ENCODE measurements at regions not wholly inside any gene's neighbourhood (a gene's known extent, or its start where the extent isn't known, plus 50 kb on each side); places are given as distances from the start of the nearest gene placed in this dataset.

DNA sequence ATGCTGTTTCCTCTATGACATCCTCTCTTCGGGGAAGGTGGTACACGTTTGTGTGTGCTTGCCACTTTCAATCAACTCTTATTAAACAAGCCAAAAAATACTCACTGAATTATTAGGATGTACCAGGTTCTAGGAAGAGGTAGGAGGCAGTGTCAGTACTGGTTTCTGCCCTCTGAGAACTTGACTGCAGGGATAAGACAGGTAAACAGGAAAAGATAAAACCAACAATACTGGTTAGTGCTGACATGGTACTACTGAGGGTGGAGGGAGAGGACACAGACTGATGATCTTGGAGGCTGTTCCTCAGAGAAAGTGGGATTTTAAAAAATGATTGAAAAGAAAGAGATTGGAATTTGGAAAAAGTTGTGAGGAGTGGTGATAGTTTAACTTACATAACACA is 295.2 kb upstream of the PWP1 start:
- Histone ChIP-seq H3K9me3 (no peaks in the 10 kb centered on the region), H3K27ac (ENCODE audit: low read length) (no peak overlapping the region), H3K27me3 (replicated peaks in 1 of 2; ENCODE audit: control insufficient read depth in 2 of 2, extremely low read depth in 1 of 2, insufficient read depth in 2 of 2, low read length in 1 of 2) (no peaks in the 10 kb centered on the region), H3K4me1 (ENCODE audit: control insufficient read depth in 1 of 2, extremely low read depth in 1 of 2, insufficient read depth in 2 of 2, low read length in 2 of 2) (peaks cover 36 to 43% of the 10 kb centered on the region in 2 experiments), H3K4me3 (ENCODE audit: control insufficient read depth in 1 of 2, extremely low read depth in 1 of 2, low read length in 1 of 2) (no peak overlapping the region), H3K36me3 (ENCODE audit: control insufficient read depth in 2 of 2, extremely low read depth in 1 of 2, insufficient read depth in 1 of 2, low read length in 1 of 2) (no peaks in the 10 kb centered on the region)
- CTCF ChIA-PET = no interaction called here
- POLR2A ChIA-PET = interaction anchor here in 1 of 2 donors (0.7 kb wide), 1 partner anchor 218 kb away, joined by 7 read pairs; no protein-coding TSS in a partner anchor
- Mint-ChIP-seq H3K4me1 (peaks cover 77 to 82% (median 80%) of the 10 kb centered on the region in 3 donors), H3K4me3 (peak overlapping the region in 2 of 3 donors; percentile 14 to 29), H3K9me3 (no peaks in the 10 kb centered on the region), H3K27me3 (no peaks in the 10 kb centered on the region), H3K27ac (peak overlapping the region; percentile 56 to 67), H3K36me3 (no peaks in the 10 kb centered on the region)
- no CpG with 5 or more reads among the region's 2 CpGs for WGBS (ENCODE audit: insufficient coverage)
- ATAC-seq (replicated peaks in 1 of 4) = peak in 1 of 4 experiments; percentile 54
- DNase-seq = no peak

DNA sequence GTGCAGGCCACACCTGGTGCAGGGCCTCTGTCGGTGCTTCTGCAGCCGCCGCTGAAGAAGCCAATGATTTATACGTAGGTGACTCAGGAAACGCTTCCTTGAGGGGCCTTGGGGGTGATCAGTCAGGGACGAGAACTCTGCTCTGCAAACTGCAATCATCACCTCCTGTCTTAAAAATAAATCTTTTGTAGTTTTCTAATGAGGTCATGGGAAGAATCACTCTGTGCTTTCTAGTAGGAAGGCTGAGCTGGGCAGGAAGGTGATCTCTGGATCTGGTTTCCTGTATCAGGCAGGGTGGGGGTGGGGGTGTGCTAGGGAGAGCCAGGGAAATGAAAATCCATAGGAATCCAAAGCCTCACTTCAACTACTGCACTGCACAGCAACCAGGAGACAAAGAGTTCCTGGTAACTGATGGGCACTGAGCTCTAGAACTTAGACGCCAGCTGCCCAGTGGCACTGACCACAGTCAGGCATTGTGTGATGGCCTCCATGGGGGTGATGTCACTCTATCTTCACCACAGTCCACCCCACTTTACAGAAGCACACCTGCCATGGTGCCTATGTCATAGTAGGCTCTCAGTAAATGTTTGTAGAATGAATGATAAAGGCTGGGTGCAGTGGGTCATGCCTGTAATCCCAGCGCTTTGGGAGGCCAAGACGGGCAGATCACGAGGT is 292.4 kb upstream of the PWP1 start:
- H3K36me3 Mint-ChIP-seq = no peaks in the 10 kb centered on the region
- no peak overlapping the region for H3K4me3 ChIP-seq (ENCODE audit: control insufficient read depth in 1 of 2, extremely low read depth in 1 of 2, low read length in 1 of 2)
- no peak overlapping the region for H3K27ac ChIP-seq (ENCODE audit: low read length)
- no peaks in the 10 kb centered on the region for H3K36me3 ChIP-seq (ENCODE audit: control insufficient read depth in 2 of 2, extremely low read depth in 1 of 2, insufficient read depth in 1 of 2, low read length in 1 of 2)
- H3K27me3 Mint-ChIP-seq = no peaks in the 10 kb centered on the region
- peaks cover 77 to 93% (median 77%) of the 10 kb centered on the region in 3 donors for H3K4me1 Mint-ChIP-seq
- H3K9me3 ChIP-seq = no peaks in the 10 kb centered on the region
- no peaks in the 10 kb centered on the region for H3K27me3 ChIP-seq (replicated peaks in 1 of 2; ENCODE audit: control insufficient read depth in 2 of 2, extremely low read depth in 1 of 2, insufficient read depth in 2 of 2, low read length in 1 of 2)
- no CpG with 5 or more reads among the region's 10 CpGs for WGBS (ENCODE audit: insufficient coverage)
- ChIA-PET CTCF (no interaction called here), POLR2A (no interaction called here)
- ATAC-seq (replicated peaks in 1 of 4) = peak; percentile 55 to 80 (median 74)
- H3K9me3 Mint-ChIP-seq = no peaks in the 10 kb centered on the region
- peaks cover 41 to 46% of the 10 kb centered on the region in 2 experiments for H3K4me1 ChIP-seq (ENCODE audit: control insufficient read depth in 1 of 2, extremely low read depth in 1 of 2, insufficient read depth in 2 of 2, low read length in 2 of 2)
- peak overlapping the region; percentile 71 to 89 for H3K27ac Mint-ChIP-seq
- DNase-seq = peak in 22 of 35 experiments; percentile 4 to 48 (median 26)
- H3K4me3 Mint-ChIP-seq = peak overlapping the region in 1 of 3 donors; percentile 62

DNA sequence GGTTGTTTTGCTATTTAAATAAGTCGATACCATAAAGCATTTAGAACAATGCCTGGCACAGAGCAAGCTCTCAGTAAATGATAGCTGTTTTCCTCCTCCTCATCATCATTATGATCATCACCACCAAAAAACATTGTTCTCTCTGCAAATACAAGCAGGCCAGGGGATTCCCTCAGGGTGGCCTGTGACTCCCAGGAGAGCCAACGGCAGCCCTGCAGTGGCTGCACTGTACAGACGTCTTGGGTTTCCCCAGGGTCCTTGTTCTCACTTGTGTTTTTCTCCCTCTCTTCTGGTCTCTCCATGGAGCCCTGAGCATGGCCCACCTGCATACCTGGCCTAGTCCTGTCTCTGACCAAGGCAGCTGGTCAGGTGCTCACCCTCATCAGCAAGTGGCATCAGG is 290.9 kb upstream of the PWP1 start:
- 79% methylated on average over 2 of the region's 3 CpGs for WGBS (ENCODE audit: insufficient coverage)
- CTCF ChIA-PET = interaction anchor here in 1 of 2 donors (0.6 kb wide), 1 partner anchor 176 kb away, joined by 3 read pairs; no protein-coding TSS in a partner anchor

DNA sequence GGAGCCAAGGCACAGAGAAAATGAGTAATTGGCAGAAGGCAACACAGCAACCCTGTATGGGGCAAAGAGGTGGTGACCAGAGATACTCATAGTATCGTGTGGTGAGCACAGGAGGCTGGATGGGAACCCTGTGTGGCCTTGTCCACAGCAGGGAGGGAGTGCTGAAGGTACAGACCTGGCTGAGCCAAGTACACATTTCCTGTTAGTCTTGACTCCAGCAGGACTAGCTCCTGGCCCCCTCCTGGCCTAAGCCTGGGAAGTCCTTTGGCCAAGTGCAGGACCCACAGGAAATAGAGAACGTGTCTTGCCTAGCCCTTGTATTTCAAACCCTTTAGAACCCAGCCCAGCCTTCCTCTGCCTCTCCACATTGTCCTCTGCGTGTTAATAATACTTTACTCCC is 289.8 kb upstream of the PWP1 start:
- no peaks in the 10 kb centered on the region for H3K27me3 ChIP-seq (replicated peaks in 1 of 2; ENCODE audit: control insufficient read depth in 2 of 2, extremely low read depth in 1 of 2, insufficient read depth in 2 of 2, low read length in 1 of 2)
- Mint-ChIP-seq H3K27ac (peak overlapping the region; percentile 9 to 69), H3K36me3 (no peaks in the 10 kb centered on the region), H3K9me3 (no peaks in the 10 kb centered on the region), H3K4me3 (no peak overlapping the region), H3K4me1 (peaks cover 56 to 80% (median 72%) of the 10 kb centered on the region in 3 donors), H3K27me3 (no peaks in the 10 kb centered on the region)
- WGBS (ENCODE audit: insufficient coverage) = 100% methylated on average over 1 of the region's 3 CpGs
- no peak overlapping the region for H3K4me3 ChIP-seq (ENCODE audit: control insufficient read depth in 1 of 2, extremely low read depth in 1 of 2, low read length in 1 of 2)
- no peak for DNase-seq
- ChIA-PET CTCF (no interaction called here), POLR2A (no interaction called here)
- no peaks in the 10 kb centered on the region for H3K9me3 ChIP-seq
- H3K36me3 ChIP-seq (ENCODE audit: control insufficient read depth in 2 of 2, extremely low read depth in 1 of 2, insufficient read depth in 1 of 2, low read length in 1 of 2) = no peaks in the 10 kb centered on the region
- no peak overlapping the region for H3K27ac ChIP-seq (ENCODE audit: low read length)
- ATAC-seq (replicated peaks in 1 of 4) = no peak
- H3K4me1 ChIP-seq (ENCODE audit: control insufficient read depth in 1 of 2, extremely low read depth in 1 of 2, insufficient read depth in 2 of 2, low read length in 2 of 2) = peaks cover 32% of the 10 kb centered on the region in 2 experiments

More for the DNA sequence above, 290.9 kb upstream of the PWP1 start:
- DNase-seq (peak in 1 of 35 experiments; percentile 14), ATAC-seq (replicated peaks in 1 of 4) (peak in 1 of 4 experiments; percentile 18)
- H3K9me3 Mint-ChIP-seq = no peaks in the 10 kb centered on the region
- Histone ChIP-seq H3K9me3 (no peaks in the 10 kb centered on the region), H3K27me3 (replicated peaks in 1 of 2; ENCODE audit: control insufficient read depth in 2 of 2, extremely low read depth in 1 of 2, insufficient read depth in 2 of 2, low read length in 1 of 2) (no peaks in the 10 kb centered on the region), H3K27ac (ENCODE audit: low read length) (no peak overlapping the region), H3K36me3 (ENCODE audit: control insufficient read depth in 2 of 2, extremely low read depth in 1 of 2, insufficient read depth in 1 of 2, low read length in 1 of 2) (no peaks in the 10 kb centered on the region), H3K4me1 (ENCODE audit: control insufficient read depth in 1 of 2, extremely low read depth in 1 of 2, insufficient read depth in 2 of 2, low read length in 2 of 2) (peaks cover 41% of the 10 kb centered on the region in 2 experiments), H3K4me3 (ENCODE audit: control insufficient read depth in 1 of 2, extremely low read depth in 1 of 2, low read length in 1 of 2) (no peak overlapping the region)
- H3K36me3 Mint-ChIP-seq = no peaks in the 10 kb centered on the region
- H3K4me1 Mint-ChIP-seq = peaks cover 67 to 87% (median 75%) of the 10 kb centered on the region in 3 donors
- H3K27me3 Mint-ChIP-seq = no peaks in the 10 kb centered on the region
- POLR2A ChIA-PET = interaction anchor here in 1 of 2 donors (1.0 kb wide), 1 partner anchor 25 kb away, joined by 9 read pairs; no protein-coding TSS in a partner anchor
- no peak overlapping the region for H3K4me3 Mint-ChIP-seq
- peak overlapping the region; percentile 55 to 71 for H3K27ac Mint-ChIP-seq

DNA sequence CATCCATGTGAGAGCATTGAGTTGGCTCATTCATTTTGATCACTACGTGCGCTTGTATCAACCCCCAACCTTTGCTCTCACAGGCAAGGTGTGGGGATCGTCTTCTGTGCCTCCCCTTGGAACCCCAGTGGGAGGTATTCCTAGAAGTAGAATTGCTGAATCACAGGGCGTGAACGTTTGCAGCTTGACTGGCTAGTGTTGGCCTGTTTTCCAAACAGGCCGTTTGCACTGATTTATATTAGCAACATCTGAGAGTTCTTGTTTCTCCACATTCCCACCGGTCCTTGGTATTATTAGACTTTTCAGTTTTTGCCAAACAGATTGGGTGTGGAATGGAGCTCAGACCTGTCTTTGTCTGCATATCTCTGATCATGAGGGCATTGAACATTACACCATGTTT is 288.6 kb upstream of the PWP1 start:
- ATAC-seq (replicated peaks in 1 of 4) (no peak), DNase-seq (no peak)
- Mint-ChIP-seq H3K27ac (peak overlapping the region in 1 of 2 donors; percentile 53), H3K4me1 (peaks cover 50 to 76% (median 70%) of the 10 kb centered on the region in 3 donors), H3K4me3 (no peak overlapping the region), H3K36me3 (no peaks in the 10 kb centered on the region), H3K27me3 (no peaks in the 10 kb centered on the region), H3K9me3 (no peaks in the 10 kb centered on the region)
- Histone ChIP-seq H3K27me3 (replicated peaks in 1 of 2; ENCODE audit: control insufficient read depth in 2 of 2, extremely low read depth in 1 of 2, insufficient read depth in 2 of 2, low read length in 1 of 2) (no peaks in the 10 kb centered on the region), H3K27ac (ENCODE audit: low read length) (no peak overlapping the region), H3K4me1 (ENCODE audit: control insufficient read depth in 1 of 2, extremely low read depth in 1 of 2, insufficient read depth in 2 of 2, low read length in 2 of 2) (peaks cover 31 to 32% of the 10 kb centered on the region in 2 experiments), H3K9me3 (no peaks in the 10 kb centered on the region), H3K4me3 (ENCODE audit: control insufficient read depth in 1 of 2, extremely low read depth in 1 of 2, low read length in 1 of 2) (no peak overlapping the region), H3K36me3 (ENCODE audit: control insufficient read depth in 2 of 2, extremely low read depth in 1 of 2, insufficient read depth in 1 of 2, low read length in 1 of 2) (no peaks in the 10 kb centered on the region)
- POLR2A ChIA-PET = no interaction called here
- WGBS (ENCODE audit: insufficient coverage) = 73% methylated on average over 3 of the region's 7 CpGs
- CTCF ChIA-PET = interaction anchor here in 1 of 2 donors (1.1 kb wide), 1 partner anchor 71 kb away, joined by 3 read pairs; no protein-coding TSS in a partner anchor

DNA sequence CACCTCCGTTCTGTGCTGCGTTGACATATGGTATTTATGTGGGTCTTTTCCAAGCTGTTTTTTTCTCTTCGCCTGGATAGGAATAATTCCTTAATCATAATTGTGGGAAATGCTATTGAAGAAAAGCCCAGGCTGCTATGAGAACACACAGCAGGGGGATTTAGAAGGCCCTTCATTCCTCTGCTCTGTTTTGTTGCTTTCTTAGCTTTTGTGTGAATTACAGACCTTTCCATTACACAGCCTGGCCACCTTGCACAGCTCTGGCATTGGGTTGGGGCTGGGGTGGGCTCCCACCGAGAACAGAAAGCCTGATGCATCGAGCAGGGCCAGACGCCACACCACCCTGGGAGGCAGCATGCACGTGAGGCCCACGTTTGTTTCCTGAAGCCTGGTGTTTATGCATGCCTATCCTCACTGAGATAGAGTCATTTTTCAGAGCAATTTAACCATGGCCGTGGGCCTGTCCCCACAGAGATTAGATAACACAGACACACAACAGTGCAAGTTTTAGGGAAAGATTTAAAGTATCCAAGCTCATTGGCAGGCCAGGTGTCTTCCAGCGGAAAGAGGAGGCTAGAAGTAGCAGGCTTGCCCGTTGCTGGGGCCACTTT is 287.6 kb upstream of the PWP1 start:
- DNase-seq (no peak), ATAC-seq (replicated peaks in 1 of 4) (no peak)
- 82% methylated on average over 8 of the region's 11 CpGs for WGBS (ENCODE audit: insufficient coverage)
- Histone ChIP-seq H3K27ac (ENCODE audit: low read length) (no peak overlapping the region), H3K36me3 (ENCODE audit: control insufficient read depth in 2 of 2, extremely low read depth in 1 of 2, insufficient read depth in 1 of 2, low read length in 1 of 2) (no peaks in the 10 kb centered on the region), H3K27me3 (replicated peaks in 1 of 2; ENCODE audit: control insufficient read depth in 2 of 2, extremely low read depth in 1 of 2, insufficient read depth in 2 of 2, low read length in 1 of 2) (no peaks in the 10 kb centered on the region), H3K9me3 (no peaks in the 10 kb centered on the region), H3K4me1 (ENCODE audit: control insufficient read depth in 1 of 2, extremely low read depth in 1 of 2, insufficient read depth in 2 of 2, low read length in 2 of 2) (peaks cover 23 to 27% of the 10 kb centered on the region in 2 experiments), H3K4me3 (ENCODE audit: control insufficient read depth in 1 of 2, extremely low read depth in 1 of 2, low read length in 1 of 2) (no peak overlapping the region)
- CTCF ChIA-PET = interaction anchor here (0.6 to 1.1 kb wide), 3 partner anchors 19 to 278 kb away, joined by 3 to 4 read pairs (median 3); no protein-coding TSS in a partner anchor
- no peaks in the 10 kb centered on the region for H3K27me3 Mint-ChIP-seq
- H3K9me3 Mint-ChIP-seq = no peaks in the 10 kb centered on the region
- POLR2A ChIA-PET = no interaction called here
- H3K36me3 Mint-ChIP-seq = no peaks in the 10 kb centered on the region
- H3K4me3 Mint-ChIP-seq = no peak overlapping the region
- H3K27ac Mint-ChIP-seq = peak overlapping the region in 1 of 2 donors; percentile 56
- peaks cover 46 to 75% (median 67%) of the 10 kb centered on the region in 3 donors for H3K4me1 Mint-ChIP-seq

Measured in T-cell (primary cell).